ENCODE measurements at regions not wholly inside any gene's neighbourhood (a gene's known extent, or its start where the extent isn't known, plus 50 kb on each side); places are given as distances from the start of the nearest gene placed in this dataset.
"Not testable (repeated sequence)": the region's sequence is repeated elsewhere in the genome, so short reads cannot be mapped to it uniquely, and the experiment has no call there.

- TF ChIP-seq CTCF (IDR thresholded peaks at IDR 0.05 in 2 of 3, conservative IDR thresholded peaks at IDR 0.05 in 1 of 3; ENCODE audit: borderline replicate concordance in 1 of 3, insufficient read depth in 1 of 3, low read depth in 2 of 3, low read length in 2 of 3); POLR2AphosphoS5 (IDR thresholded peaks at IDR 0.05; ENCODE audit: low read depth, low read length); ZBTB33 (IDR thresholded peaks at IDR 0.05; ENCODE audit: extremely low read depth, insufficient replicate concordance, low read length); TCF7L2 (IDR thresholded peaks at IDR 0.05; ENCODE audit: borderline replicate concordance, extremely low read depth, insufficient read depth, insufficient read length); YY1 (IDR thresholded peaks at IDR 0.05; ENCODE audit: extremely low read depth, insufficient replicate concordance, low read depth, low read length); SP1 (IDR thresholded peaks at IDR 0.05; ENCODE audit: low read depth); EZH2phosphoT487 (IDR thresholded peaks at IDR 0.05; ENCODE audit: borderline replicate concordance); POLR2A (IDR thresholded peaks at IDR 0.05; ENCODE audit: borderline replicate concordance, extremely low read depth, insufficient read depth, insufficient read length); EZH2 (IDR thresholded peaks at IDR 0.05); SRF (IDR thresholded peaks at IDR 0.05; ENCODE audit: low read depth): not testable (repeated sequence)
These were observed 921.0 kb downstream of the PRIM2 start for GRCh38 chr6:58238421-58238820.
